ENCODE measurements at regions not wholly inside any gene's neighbourhood (a gene's known extent, or its start where the extent isn't known, plus 50 kb on each side); places are given as distances from the start of the nearest gene placed in this dataset.

DNA sequence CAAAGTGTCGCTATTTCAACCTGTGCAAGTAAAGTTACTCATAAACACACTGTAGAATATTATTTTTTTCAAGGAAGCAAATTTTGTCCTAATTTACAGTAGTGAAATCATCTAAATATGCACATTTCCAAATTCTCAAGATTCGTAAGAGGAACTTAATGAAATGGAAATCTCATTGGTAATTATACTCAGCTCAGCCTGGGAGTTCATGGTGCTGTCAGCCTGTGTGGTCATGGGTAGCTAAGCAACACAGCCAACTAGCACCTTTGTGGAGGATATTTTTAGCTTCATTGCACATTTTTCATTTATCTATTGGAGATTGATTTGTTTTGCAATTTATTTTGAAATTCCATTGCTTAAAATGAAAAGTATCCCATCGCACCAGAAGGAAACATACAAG lies 975.7 kb upstream of the ZEB2 start:
- H3K27me3 Mint-ChIP-seq (ENCODE audit: low read depth, unreplicated experiment) = no peaks in the 10 kb centered on the region
- TF ChIP-seq, protein P1, sequence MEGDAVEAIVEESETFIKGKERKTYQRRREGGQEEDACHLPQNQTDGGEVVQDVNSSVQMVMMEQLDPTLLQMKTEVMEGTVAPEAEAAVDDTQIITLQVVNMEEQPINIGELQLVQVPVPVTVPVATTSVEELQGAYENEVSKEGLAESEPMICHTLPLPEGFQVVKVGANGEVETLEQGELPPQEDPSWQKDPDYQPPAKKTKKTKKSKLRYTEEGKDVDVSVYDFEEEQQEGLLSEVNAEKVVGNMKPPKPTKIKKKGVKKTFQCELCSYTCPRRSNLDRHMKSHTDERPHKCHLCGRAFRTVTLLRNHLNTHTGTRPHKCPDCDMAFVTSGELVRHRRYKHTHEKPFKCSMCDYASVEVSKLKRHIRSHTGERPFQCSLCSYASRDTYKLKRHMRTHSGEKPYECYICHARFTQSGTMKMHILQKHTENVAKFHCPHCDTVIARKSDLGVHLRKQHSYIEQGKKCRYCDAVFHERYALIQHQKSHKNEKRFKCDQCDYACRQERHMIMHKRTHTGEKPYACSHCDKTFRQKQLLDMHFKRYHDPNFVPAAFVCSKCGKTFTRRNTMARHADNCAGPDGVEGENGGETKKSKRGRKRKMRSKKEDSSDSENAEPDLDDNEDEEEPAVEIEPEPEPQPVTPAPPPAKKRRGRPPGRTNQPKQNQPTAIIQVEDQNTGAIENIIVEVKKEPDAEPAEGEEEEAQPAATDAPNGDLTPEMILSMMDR (IDR thresholded peaks at IDR 0.05; ENCODE audit: insufficient read depth, low read depth, low read length) = no peak
- no peak for TF ChIP-seq EZH2 (IDR thresholded peaks at IDR 0.05; ENCODE audit: insufficient read depth, low read length)
- H4K20me1 ChIP-seq (ENCODE audit: insufficient read depth, low read length) = no peaks in the 10 kb centered on the region
- no peaks in the 10 kb centered on the region for H3K36me3 ChIP-seq (ENCODE audit: insufficient read depth, low read length)
- no peak overlapping the region for H3K4me3 ChIP-seq (ENCODE audit: insufficient read depth, low read depth, low read length)
- no peak overlapping the region for H3K4me2 ChIP-seq (ENCODE audit: low read length)
- no peak overlapping the region for H3K27ac Mint-ChIP-seq (ENCODE audit: unreplicated experiment)
- no peaks in the 10 kb centered on the region for H3K27me3 ChIP-seq (ENCODE audit: insufficient read depth, low read length)
- no peaks in the 10 kb centered on the region for H3K36me3 Mint-ChIP-seq (ENCODE audit: low read depth, unreplicated experiment)
- no peaks in the 10 kb centered on the region for H3K9me3 ChIP-seq (ENCODE audit: insufficient read depth, low read depth, low read length)
- no peak overlapping the region for H3K4me3 Mint-ChIP-seq (ENCODE audit: unreplicated experiment)
- H3K4me1 ChIP-seq (ENCODE audit: insufficient read depth, low read length) = no peaks in the 10 kb centered on the region
- no peak overlapping the region for H3K27ac ChIP-seq (ENCODE audit: low read depth, low read length)
- H3K9me3 Mint-ChIP-seq (ENCODE audit: unreplicated experiment) = peaks cover 2% of the 10 kb centered on the region
- no peak for FAIRE-seq
- DNase-seq (ENCODE audit: low read depth) = no peak
- H3K4me1 Mint-ChIP-seq (ENCODE audit: low read depth, unreplicated experiment) = no peaks in the 10 kb centered on the region
- no peak overlapping the region for H2AFZ ChIP-seq (ENCODE audit: low read depth, low read length)
- H3K79me2 ChIP-seq (ENCODE audit: insufficient read depth, low read length) = no peaks in the 10 kb centered on the region
- no peak overlapping the region for H3K9ac ChIP-seq (ENCODE audit: low read length)

GRCh38 chr2:145494441-145494840 lies 974.5 kb upstream of the ZEB2 start:
- TF ChIP-seq, protein P1 (IDR thresholded peaks at IDR 0.05; ENCODE audit: insufficient read depth, low read depth, low read length) = no peak
- no peak for TF ChIP-seq EZH2 (IDR thresholded peaks at IDR 0.05; ENCODE audit: insufficient read depth, low read length)
- Mint-ChIP-seq H3K36me3 (ENCODE audit: low read depth, unreplicated experiment) (no peaks in the 10 kb centered on the region), H3K4me1 (ENCODE audit: low read depth, unreplicated experiment) (no peaks in the 10 kb centered on the region), H3K27ac (ENCODE audit: unreplicated experiment) (no peak overlapping the region), H3K27me3 (ENCODE audit: low read depth, unreplicated experiment) (no peaks in the 10 kb centered on the region), H3K4me3 (ENCODE audit: unreplicated experiment) (no peak overlapping the region), H3K9me3 (ENCODE audit: unreplicated experiment) (peaks cover 2% of the 10 kb centered on the region)
- Histone ChIP-seq H3K4me3 (ENCODE audit: insufficient read depth, low read depth, low read length) (no peak overlapping the region), H3K4me2 (ENCODE audit: low read length) (no peak overlapping the region), H3K36me3 (ENCODE audit: insufficient read depth, low read length) (no peaks in the 10 kb centered on the region), H3K79me2 (ENCODE audit: insufficient read depth, low read length) (no peaks in the 10 kb centered on the region), H3K27ac (ENCODE audit: low read depth, low read length) (no peak overlapping the region), H3K9me3 (ENCODE audit: insufficient read depth, low read depth, low read length) (no peaks in the 10 kb centered on the region), H3K9ac (ENCODE audit: low read length) (no peak overlapping the region), H3K4me1 (ENCODE audit: insufficient read depth, low read length) (no peaks in the 10 kb centered on the region), H4K20me1 (ENCODE audit: insufficient read depth, low read length) (no peaks in the 10 kb centered on the region), H3K27me3 (ENCODE audit: insufficient read depth, low read length) (no peaks in the 10 kb centered on the region), H2AFZ (ENCODE audit: low read depth, low read length) (no peak overlapping the region)
- FAIRE-seq (no peak), DNase-seq (ENCODE audit: low read depth) (no peak)

- no peak for FAIRE-seq
Measured at GRCh38 chr2:145488571-145488970, 968.7 kb upstream of the ZEB2 start.

More at GRCh38 chr2:145488571-145488970, 968.7 kb upstream of the ZEB2 start:
- H3K4me1 ChIP-seq (ENCODE audit: insufficient read depth, low read length) = no peaks in the 10 kb centered on the region
- H3K4me2 ChIP-seq (ENCODE audit: low read length) = no peak overlapping the region
- Mint-ChIP-seq H3K9me3 (ENCODE audit: unreplicated experiment) (peaks cover 2% of the 10 kb centered on the region), H3K27ac (ENCODE audit: unreplicated experiment) (no peak overlapping the region), H3K27me3 (ENCODE audit: low read depth, unreplicated experiment) (no peaks in the 10 kb centered on the region), H3K4me1 (ENCODE audit: low read depth, unreplicated experiment) (no peaks in the 10 kb centered on the region), H3K4me3 (ENCODE audit: unreplicated experiment) (no peak overlapping the region), H3K36me3 (ENCODE audit: low read depth, unreplicated experiment) (no peaks in the 10 kb centered on the region)
- no peak for TF ChIP-seq EZH2 (IDR thresholded peaks at IDR 0.05; ENCODE audit: insufficient read depth, low read length)
- TF ChIP-seq, protein P1 (IDR thresholded peaks at IDR 0.05; ENCODE audit: insufficient read depth, low read depth, low read length) = no peak
- no peak overlapping the region for H3K9ac ChIP-seq (ENCODE audit: low read length)
- H2AFZ ChIP-seq (ENCODE audit: low read depth, low read length) = no peak overlapping the region
- no peaks in the 10 kb centered on the region for H3K27me3 ChIP-seq (ENCODE audit: insufficient read depth, low read length)
- H3K4me3 ChIP-seq (ENCODE audit: insufficient read depth, low read depth, low read length) = no peak overlapping the region
- no peaks in the 10 kb centered on the region for H3K36me3 ChIP-seq (ENCODE audit: insufficient read depth, low read length)
- no peaks in the 10 kb centered on the region for H4K20me1 ChIP-seq (ENCODE audit: insufficient read depth, low read length)
- no peaks in the 10 kb centered on the region for H3K9me3 ChIP-seq (ENCODE audit: insufficient read depth, low read depth, low read length)
- DNase-seq (ENCODE audit: low read depth) = peak; percentile 50
- H3K79me2 ChIP-seq (ENCODE audit: insufficient read depth, low read length) = no peaks in the 10 kb centered on the region
- H3K27ac ChIP-seq (ENCODE audit: low read depth, low read length) = no peak overlapping the region

Measured in astrocyte (in vitro differentiated cells and primary cell).